Iris pigment epithelial cell (primary cell): ENCODE measurements at regions not wholly inside any gene's neighbourhood (a gene's known extent, or its start where the extent isn't known, plus 50 kb on each side); places are given as distances from the start of the nearest gene placed in this dataset.
A peak's percentile ranks its signal among the peaks of the same experiment; 100 is the strongest.

ENCODE experiments used
- DNase-seq: peaks from one replicate; pipeline ENCODE4 v3.0.0-alpha.2; 2011; ENCODE audit warnings: low read depth

DNA sequence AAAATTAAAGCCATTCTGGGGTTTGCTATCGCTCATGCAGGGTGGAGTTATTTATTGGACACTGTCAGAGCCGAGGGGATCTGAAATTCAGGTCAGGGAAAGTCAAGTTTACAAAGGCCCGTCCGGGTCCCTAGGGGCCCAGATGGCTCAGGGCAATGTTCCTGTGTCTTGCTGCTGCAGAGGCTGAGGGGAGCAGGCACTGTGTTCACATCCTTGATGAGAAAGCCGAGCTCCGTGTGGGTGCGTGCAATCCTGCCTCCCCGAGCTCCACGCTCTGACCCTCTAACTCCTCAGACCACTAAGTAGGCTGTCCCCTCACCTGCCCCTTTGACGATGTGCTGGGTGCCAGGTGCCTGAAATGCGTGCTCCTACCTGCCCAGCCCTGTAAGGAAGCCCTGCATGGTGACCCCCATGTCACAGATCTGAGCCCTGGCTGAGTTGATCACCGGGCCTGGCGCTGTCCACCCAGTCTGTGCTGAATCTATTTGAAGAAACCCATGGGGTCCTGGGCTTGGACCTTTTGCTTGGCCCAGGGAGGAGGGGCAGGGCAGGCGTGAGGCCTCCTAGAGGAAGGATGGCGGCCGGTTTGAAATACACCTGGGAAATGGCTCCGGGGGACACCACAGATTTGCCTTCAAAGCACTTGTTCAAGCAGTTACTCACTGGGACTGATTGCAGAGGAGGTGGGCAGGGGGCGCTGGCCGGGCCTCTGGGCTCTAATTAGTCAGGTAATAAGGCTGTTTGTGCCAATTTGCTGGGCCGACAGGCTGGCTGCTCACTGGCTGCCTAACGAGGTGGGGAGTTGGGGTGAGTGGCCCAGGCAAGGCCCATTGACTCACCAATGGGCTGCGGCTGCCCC, 204.3 kb downstream of the KIF26A start:
- no peak for DNase-seq

DNA sequence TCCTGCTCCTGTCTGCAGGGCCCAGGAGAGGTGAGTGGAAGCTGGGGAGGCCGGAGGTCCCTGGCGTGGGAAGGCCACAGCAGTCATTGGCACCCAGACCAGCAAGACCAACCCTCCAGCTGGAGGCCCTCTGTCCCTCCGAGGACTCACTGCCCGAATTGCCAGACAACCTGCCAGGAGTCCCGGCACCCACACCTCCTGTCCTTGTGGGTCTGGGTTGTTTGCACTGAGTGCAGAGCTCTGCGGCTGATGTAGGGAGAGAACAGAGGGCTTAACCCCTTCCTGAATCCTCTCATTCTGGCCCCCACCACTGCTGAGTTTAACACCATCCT, 204.9 kb downstream of the KIF26A start:
- DNase-seq, result no peak

DNA sequence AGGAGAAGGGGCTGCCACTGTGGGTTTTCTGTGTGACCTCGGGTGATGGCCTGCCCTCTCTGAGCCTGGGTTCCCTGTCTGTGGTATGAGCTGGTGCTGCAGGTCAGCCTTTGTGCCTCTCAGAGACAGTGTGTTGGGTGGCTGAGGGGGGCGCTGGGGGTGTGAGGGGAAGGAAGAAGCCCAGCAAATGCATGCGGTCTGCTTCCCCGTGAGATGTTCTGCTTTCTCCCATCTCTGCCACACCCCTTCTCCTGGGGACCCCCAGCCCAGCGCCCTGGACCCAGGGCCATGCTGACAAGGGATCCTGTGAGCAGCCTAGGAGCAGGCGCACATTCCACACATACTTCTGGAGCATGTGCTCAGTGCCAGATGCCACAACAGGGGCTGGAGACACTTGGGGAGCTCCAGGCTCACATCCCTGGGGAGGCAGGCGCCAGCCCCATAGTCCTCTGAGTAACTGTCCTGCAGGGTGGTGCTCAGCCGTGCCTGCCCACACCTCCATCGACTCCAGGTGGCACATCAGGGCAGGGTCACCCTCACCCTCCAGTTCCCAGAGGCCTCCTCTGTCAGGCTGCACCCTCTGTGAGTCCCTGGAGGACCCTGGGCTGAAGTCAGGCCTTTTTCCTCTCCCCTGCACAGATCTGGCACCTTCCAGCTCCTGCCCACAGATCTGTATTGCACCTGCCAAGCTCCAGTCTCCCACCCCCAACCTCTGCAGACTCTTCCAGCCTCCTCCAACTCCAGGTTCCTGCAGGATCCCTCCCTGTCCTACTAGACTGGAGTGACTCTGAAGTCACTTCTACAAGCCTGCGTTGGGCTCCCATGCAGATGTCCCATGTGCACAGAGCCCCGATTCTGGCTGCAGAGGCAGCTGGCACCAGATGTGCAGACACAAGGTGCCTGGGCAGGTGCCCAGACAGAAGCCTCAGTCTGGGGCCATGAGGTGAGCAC, 205.6 kb downstream of the KIF26A start:
- DNase-seq, result no peak

DNA sequence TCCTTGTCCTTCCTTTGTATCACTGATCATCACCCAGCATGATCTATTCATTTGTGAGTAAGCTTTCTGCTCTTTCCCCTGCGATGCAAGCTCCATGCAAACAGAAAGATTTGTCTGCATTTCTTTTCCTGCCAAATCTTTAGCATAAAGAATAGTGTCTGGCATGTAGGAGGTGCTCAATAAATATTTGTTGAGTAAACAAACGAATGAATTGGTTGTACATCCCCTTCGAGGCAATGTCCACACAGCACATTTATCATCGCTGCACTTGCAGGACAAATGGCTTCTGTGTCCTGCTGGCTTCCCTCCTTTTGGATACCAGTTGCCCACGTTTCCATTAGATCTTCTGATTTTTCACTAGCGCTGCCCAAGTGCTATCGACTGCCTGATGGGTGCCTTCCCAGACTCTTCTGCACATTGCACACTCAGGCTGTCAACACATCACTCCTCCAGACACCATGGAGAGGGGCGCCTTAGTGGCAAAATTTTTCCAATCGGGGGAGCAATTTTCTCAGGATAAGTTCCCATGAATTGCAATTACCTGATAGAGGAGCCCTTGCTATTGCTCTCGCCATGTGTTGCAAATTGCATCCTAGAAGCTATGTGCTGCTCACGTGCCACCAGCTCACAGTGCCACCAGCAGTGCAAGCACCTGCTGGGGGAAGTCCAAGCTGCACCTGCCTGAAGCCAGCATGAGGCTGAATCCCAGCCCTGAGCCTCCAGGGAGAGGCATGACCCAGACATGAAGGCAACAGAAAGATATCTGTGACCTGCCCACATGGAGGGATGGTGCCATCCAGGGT, 206.6 kb downstream of the KIF26A start:
- DNase-seq, result no peak

DNA sequence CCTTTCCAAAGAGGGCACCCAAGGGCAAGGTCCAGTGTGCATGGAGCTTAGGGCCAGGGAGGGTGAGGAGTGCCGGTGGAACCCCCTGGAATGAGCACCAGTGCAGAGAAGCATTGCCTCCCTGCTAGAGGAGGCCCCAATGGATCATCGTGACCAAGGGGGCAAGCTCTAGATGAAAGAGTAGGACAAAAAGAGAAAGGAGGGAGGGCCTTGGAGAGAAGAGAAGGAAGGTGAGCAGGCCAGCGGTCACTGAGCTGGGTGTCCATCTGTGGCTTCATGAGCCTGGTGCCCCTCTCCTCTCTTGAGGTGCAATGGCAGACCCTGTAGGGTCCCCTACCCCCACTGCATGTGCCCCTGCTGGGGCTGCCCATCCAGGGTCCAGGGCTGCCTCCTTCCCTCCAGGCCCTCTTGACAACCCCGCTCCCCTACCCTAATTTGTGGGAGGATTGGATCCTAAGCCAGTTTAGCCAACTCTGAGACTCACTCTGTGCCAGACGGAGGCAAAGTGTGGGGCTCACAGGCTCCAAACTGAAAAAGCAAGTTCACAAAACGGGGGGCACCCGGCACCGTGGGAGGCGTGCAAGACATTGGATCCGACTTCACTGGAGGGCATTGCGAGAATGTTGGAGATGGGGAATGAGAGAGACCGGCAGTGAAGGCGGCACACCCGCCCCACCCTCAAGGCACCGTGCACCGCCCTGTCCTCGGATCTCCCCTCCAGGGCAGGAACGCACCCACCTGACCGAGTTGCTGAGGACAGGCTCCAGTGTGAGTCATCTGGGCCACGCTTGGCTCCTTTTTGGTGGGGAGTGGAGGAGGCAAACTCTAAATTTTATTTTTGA, 207.5 kb downstream of the KIF26A start:
- no peak for DNase-seq

DNA sequence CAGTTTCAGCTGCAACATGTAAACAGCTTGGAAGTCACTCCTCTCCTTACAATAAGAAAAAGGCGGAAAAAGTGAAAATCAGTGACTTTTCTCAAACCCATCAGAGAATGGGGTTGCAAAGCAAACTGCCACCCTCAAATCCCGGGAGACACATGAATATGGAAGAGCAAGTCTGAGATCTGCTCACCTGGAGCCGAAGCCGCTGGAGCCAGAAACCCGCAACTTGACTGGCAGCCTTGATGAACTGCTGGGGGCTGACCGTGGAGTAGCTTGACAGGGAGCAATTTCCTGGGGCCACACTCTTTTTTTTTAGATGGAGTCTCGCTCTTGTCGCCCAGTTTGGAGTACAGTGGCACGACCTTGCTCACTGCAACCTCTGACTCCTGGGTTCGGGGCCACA, 208.2 kb downstream of the KIF26A start:
- DNase-seq, result no peak

DNA sequence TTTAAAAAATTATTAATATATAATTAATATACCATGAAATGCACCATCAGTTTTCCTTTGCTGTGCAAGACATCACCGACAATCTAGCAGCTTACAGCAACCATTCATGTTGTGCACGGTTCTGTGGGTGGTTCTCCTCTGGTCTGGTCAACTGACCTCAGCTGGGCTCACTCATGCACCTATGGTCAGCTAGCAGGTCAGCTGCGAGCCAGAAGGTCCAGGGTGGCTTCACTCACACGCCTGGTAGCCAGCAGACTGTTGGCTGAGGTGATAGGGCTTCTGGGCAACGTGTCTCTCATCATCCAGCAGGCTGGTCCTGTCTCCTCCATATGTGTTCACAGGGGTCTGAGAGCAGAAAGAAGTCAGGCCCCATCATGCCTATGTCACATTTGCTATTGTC, 210.4 kb downstream of the KIF26A start:
- DNase-seq, result no peak

DNA sequence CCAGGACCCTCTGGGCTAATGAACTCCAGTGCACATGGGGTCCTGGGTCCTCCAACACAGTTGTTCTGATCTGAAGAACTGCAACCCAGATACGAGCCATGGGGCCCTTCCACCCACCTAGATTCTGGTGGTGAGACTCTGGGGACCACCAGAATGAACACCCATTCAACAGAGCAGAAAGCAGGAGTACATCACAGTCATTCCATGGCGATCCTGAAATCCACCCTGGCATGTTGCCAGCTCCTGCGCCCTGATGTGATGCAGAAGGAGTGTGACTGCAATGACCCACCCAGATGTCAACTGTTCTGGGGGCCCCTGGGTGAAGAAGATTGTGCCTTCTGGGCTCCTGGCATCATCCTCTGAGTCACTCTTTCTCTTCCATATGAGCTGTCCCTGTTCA, 211.6 kb downstream of the KIF26A start:
- DNase-seq, result no peak

DNA sequence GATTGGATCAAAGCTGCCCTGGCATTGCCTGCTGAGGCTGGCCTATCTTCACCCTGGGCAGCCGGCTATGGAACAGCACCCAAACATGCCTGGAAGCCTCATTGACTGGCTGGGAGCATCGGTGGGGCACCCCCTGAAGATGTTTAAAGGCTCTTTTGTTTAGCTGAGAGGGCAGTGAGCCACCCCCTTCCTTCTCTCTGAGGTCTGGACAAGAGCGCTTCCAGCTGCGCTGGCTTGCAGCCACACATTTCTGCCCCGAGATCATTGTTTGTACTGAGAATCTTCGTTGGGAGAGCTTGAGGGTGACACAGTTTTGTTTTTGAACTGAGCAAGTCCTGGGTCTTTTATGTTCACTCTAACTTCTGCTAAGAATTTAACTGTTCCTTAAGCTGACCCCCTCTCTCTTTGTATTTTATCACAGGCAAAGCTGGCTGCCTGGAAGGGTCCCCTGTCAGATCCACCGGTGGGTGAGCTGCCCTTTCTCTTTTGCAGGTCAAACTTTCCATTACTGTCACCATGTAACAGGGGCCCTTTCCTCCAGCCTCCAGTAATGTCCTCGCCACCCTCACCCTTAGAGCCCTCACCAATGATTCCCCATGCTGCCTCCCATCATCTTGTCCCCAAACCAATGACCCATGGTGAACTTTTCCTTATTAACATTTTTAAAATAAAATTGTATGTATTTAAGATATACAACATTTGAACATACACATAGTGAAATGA, 212.2 kb downstream of the KIF26A start:
- peak; percentile 2 for DNase-seq

DNA sequence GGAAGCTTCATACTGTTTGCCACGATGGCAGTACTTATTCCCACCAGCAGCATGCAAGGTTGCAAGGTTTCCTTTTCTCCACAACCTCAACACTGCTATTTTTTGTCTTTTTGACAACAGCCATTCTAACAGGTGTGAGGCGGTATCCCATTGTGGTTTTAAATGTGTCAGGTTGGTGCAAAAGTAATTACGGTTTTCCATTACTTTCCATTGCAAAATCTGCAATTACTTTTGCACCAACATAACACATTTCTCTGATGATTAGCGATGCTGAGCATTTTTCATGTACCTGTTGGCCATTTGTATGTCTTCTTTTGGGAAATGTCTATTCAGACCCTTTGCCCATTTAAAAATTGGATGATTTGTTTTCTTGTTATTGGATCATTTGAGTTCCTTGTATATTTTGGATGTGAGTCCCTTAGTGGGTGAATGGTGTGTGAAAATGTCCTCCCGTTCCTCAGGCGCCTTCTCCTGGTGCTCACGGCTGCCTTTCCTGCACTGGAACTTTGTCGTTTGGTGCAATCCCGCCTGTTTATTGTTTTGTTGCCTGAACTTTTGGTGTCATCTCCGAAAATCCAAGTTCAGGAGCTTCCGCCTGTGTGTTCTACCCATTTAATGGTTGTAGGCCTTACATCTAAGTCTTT, 213.6 kb downstream of the KIF26A start:
- no peak for DNase-seq

DNA sequence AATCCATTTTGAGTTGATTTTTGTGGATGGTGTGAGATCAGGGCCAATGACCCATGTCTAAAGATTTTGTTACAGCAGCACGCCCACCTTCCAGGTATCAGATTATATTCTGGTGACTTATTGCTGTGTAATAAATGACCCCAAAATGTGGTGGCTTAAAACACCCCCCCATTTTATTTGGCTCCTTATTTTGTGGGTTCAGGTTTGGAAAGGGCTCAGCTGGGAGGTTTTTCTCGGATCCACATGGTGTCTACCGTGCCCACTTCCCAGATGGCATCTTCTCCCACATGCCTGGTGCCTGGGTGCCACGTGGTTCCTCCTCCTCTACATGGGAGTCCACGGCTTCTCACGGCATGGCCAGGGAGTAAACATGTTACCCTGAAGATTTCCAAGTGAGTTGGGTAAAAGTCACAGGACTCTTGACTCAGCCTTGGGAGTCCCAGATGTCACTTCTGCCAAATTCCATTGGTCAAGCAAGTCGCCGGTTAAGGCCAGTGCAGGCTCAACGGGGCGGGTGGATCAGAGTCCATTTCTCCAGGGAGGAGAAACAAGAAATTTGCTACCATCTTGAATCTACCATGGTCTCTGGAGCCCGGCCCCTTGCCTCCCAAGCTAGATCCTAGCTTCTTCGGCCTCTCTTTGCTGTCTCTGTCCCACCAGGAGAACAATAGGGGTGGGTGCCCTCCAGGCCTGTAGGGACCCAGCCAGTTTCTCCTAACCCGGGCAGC, 214.3 kb downstream of the KIF26A start:
- no peak for DNase-seq

DNA sequence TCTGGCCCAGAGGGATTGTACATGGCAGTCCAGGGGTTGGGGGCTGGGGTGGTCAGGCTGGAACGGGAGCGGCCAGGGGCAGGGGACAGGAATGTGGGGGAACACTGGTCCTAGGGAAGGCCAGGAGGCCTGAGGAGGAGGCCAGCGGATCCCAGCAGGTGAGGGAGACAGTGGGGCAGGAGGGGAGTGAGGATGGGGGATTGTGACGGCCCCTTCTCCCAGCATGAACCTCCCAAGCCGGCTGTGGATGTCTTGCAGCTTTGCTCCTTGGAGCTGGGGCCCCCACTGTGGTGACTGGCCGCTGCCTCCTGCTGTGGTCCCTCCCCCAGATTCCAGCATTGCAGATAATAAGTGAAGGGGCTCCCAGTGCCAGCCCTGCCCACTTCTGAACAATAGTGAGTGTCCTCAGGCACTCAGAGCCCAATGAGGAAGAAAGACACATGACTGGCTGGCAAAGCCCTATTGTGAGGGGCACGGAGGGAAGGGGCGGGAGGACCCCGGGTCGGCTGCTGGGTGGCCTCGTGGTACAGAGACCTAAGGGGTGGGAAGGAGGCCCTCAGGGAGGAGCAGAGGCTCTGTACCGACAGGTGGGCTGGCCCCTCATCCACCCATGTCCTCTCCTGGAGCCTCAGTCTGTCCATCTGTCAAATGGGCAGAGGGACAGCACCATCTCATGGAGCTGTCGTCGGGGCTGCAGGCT, 215.0 kb downstream of the KIF26A start:
- no peak for DNase-seq

DNA sequence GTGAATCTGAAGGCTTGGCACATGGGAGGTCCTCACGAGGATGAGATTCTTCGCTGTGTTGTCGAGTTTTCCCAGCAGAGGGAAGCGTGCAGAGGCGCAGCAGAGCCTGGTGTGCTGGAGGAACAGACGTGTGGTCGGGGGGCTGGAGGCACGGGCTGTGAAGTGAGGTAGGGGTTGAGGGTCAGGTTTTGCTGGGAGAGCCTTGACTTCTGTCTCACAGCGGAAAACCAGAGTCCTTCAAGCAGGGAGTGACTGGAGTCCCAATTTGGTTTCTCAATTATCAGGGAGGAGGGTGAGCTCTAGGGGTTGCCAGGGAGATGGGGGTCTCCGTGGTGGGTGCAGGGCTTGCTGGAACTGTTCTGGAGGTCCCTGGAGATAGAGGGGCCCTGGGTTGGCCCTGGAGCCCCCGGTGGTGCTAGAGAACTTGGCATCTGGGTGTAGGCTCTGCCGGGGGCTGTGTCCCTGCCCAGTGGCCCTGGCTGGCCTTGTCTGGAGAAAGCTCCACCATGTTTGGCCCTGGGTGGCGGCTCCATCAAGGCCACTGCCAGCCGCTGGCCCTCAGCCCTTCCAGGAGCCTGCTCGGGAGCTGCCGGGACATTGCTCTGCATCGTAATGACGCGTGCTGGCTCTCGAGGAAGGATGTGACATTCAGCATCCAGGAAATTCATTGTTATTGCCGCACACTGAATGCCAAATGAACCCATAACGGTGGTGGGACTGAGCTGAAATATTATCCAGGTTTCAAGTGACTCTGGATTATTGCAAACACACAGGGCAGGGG, 215.7 kb downstream of the KIF26A start:
- DNase-seq, result no peak

DNA sequence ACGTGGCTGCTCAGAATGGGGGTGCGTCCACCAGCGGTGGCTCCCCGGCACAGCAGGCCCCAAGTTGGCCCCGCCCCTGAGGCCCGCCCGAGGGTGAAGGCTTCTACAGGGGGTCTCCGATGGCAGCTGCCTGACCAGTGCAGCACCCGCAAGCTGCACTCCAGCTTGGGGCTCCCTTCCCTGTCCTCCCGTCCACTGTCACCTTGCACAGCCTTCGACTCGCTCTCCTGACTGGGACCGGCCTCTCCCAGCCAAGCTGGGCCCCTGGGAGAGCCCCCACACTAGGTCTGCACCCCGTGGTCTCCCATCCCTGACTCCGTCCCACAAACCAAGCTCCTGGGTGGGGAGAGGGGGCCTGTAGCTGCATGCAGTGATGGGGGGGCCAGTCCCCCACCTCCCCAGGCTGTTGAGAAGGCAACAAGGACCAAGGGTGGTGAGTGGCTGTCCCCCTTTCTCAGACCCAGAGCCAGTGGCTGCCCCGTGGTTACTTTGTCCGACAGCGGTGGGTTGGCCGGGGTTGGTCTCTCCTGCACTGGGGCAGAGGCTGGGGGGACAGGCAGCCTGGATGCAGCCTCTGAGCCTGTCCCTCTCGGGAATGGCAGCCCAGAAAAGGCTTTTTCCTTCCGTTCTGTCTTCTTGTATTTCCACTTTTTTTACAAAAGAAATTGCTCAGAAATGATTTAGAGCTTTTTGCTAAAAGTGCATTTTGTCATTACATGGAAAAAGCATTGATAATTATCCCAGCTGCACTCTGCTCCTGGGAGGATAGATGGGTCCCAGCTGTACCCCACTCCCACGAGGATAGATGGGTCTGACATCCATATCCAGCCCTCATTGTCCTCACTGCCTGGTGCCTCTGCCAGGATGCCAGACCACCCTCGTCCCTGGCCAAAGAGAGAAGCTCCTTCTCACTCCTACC, 217.0 kb downstream of the KIF26A start:
- no peak for DNase-seq

DNA sequence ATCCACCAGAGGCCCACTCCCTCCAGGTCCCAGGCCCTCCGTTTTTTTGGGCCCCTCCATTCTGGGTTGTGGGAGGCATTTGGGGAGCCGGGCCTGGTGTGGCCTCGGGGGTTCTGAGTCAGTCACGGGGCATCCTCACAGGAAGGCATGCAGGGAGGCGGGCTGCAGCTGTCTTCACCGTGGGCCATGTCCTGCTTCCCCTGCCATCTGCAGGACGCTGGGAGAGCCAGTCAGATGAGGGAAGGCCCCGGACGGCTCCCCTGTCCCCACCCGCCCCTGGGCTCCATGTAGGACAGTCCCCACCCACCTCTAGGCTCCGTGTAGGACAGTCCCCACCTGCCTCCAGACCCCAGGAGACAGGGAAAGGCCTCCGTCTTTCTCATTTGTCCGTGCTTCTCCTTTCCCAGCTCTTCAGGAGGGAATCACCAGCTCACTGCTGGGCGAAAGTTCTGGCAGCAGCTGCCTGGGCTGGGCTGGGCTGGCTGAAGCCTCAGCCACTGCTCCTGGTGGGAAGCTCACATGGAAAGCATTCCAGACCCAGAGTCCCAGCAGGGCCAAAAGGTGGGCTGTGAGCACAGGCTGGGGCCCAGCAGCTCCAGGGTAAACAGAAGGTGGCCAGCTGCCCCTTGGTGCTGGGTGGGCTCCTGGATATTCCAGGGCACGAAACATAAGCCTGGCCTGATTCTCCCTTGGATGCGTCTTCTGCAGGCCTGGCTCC, 217.8 kb downstream of the KIF26A start:
- no peak for DNase-seq
